Hypothalamus (tissue), 51 donors: ENCODE measurements at regions not wholly inside any gene's neighbourhood (a gene's known extent, or its start where the extent isn't known, plus 50 kb on each side); places are given as distances from the start of the nearest gene placed in this dataset.
"Not testable (repeated sequence)": the region's sequence is repeated elsewhere in the genome, so short reads cannot be mapped to it uniquely, and the experiment has no call there.

Source experiments
- DNase-seq, 51 donors: peaks; one replicate each; lab custom pipeline; 2025; lab: John Stamatoyannopoulos, UW

GRCh38 chr12:118536306-118536906 lies 160.1 kb downstream of the SUDS3 start:
- no peak for DNase-seq

DNA sequence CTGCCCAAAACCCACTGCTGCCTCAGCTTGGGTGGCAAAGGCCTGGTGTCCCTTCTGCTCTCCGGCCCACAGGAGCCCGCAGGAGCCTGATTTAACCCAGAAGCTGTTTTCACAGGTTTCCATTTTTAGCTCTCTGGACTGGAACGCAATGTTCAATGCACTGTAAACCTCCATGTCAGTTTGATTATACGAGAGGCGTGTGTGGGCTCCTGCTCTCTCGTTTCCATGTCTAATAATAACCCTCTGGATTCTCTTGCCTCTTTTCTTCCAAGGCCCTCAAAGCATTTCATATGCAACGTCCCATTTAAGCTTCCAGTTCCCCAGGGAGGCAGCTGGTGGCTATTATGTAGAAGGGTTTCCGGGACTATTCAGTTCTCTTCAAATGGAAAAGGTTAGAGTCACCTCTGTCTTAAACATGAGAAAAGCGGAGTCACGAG lies 161.1 kb downstream of the SUDS3 start:
- DNase-seq = peak in 6 of 51 donors; percentile 2 to 18 (median 2)

DNA sequence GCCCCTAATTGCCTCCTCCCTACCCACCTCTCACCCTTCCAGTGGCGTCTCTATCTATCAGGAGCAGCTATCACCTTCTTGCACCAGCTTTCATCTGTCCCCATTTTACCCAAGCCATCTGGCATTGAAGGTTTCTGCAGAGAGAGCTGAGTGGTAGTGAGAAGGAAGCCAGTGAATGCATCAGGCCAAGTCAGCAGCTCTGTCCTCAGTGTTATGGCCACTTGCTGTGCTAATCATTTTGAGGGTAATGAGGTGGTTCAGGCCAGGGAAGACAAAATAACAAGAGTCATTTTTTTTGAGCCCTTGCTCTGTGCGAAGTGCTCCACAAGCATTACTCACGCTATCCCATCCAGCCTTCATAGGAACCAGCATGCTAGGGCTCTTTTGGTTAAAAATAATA lies 164.7 kb downstream of the SUDS3 start:
- DNase-seq = no peak

GRCh38 chr12:118541934-118542333 lies 165.6 kb downstream of the SUDS3 start:
- DNase-seq = no peak

GRCh38 chr12:118543651-118544050 lies 167.3 kb downstream of the SUDS3 start:
- DNase-seq = no peak

GRCh38 chr12:118544569-118544968 lies 168.2 kb downstream of the SUDS3 start:
- no peak for DNase-seq

DNA sequence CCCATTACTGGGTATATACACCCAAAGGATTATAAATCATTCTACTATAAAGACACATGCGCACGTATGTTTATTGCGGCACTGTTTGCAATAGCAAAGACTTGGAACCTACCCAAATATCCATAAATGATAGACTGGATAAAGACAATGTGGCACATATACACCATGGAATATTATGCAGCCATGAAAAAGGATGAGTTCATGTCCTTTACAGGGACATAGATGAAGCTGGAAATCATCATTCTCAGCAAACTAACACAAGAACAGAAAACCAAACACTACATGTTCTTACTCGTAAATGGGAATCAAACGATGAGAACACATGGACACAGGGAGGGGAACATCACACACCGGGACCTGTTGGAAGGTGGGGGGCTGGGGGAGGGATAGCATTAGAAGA lies 171.3 kb downstream of the SUDS3 start:
- not testable (repeated sequence) for DNase-seq

DNA sequence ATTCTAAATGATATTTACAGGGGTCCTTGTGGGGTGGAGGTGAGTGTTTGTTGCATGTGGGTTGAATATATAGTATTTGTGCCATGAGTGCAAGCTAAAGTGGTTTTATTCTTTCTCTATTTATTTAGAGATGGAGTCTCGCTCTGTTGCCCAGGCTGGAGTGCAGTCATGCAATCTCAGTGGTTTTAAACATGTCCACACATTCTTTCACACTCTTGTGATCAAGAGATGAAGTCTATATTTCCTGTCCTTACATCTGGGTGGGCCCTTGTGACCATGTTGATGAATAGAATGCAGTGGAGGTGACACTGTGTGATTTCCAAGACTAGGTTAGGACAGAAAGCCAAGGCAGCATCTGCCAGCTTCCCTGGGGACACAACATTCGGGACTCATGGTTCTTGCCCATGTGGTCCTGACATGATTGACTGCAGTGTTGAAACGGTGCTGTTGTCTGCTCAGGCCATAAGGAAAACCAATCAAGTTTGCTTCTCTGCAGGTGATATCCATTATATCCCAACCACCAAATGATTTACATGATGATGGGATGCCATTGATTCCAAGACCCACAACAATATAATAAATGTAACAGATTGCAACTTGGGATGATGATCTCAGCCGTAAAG lies 172.6 kb downstream of the SUDS3 start:
- DNase-seq = no peak

DNA sequence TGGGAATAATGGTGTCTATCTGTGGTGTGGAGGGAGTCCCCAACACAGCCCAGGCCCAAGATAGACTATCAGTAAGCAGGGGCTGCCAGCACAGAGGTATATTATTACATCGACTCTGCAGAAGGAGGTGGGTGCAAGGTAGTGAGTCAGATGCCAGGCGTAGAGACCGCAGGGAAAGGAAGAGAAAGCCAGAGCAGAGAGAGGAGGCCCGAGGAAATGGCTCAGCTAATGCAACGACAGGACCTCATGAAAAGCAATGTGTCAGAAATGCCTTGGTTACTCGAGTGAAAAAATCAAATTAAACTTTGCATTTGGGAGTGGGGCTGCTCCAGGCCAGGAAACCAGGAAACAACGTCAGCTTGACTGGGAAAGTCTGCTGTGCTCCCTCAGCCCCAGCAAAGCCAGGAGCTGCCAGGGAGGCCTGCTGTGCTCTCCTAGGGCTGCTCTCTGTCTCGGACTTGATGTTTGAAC lies 173.2 kb downstream of the SUDS3 start:
- DNase-seq = no peak

DNA sequence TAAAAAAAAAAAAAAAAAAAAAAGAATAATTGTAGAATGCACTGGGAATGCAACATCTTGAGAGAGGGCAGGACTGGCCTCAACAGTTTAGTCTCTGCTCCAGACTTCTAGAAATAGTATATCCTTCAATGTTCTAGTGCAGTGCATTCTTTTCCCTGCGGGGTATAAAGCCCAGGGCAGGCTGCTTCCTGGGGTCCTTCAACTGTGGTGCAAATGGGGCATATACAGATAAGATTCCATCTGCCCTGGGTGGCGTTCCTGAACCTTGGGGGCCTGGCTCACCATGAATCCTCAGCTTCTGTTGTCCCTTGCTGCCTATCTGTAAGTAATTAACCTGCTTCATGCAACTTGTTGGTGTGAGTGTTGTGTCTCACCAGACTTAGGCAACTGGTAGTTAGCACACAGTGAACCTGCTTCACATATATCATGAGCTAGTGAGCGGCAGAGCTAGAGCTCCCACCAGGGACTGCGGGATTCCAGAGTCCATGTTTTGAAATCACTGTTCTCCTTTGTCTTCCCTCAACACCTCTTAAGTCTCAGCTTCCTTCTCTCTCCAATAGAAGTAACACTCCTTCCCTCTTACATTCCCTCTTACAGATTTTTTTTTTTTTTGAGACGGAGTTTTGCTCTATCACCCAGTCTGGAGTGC lies 177.6 kb downstream of the SUDS3 start:
- DNase-seq = no peak

DNA sequence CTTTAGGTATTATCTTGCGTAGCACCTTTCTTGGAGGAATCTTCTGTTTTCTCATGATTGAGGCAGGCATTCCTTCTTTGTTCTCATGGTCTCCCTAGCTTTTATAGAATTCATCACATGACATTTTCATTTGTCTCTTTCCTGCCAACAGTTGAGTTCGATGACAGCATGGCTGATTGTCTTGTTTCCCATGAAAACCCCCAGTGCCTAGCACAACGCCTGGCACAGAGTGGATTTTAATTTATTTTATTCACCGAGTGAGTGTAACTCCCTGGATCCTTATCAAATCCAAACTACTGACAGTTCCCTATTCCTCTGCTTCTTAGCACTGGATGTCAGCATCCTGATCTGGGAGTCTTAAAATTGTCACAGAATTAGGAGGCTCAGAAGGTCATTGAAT lies 182.6 kb downstream of the SUDS3 start:
- no peak for DNase-seq

DNA sequence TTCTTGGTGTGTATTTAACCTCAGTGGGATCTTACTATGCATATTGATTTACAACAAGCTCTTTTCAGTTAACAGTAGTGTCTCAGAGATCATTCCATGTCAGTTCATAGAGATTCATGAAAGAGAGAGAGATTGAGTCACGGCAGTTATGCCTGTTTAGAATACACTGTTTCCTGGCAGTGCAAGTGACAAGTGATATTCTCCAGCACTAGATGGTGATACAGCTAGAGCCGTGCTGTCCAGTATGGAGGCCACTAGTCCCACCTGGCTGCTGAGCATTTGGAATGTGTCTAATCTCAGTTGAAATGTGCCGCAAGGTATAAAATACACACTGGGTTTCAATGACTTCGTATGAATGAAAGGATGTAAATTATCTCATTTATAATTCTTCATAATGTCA lies 184.4 kb downstream of the SUDS3 start:
- DNase-seq = no peak

- DNase-seq = no peak
These were observed 195.4 kb downstream of the SUDS3 start for GRCh38 chr12:118571730-118572129.

DNA sequence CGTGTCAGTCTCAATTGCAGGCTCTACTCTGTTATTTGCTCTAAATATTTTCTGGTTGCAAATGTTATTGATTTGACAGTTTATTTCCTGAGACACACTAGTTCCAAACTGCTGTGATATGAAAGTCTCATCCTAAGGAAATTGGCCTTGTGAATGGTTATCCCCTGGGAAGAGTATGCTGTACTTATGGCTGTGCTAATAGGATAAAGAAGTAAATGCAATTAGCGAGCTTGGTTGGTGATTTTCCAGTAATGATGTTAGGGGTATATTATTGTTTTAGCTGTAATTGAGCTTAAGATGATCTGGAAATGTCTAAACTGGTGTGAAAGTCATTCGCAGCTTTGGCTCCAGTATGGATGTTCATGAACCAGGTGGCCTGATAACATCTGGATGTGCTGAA lies 197.9 kb downstream of the SUDS3 start:
- DNase-seq = no peak

DNA sequence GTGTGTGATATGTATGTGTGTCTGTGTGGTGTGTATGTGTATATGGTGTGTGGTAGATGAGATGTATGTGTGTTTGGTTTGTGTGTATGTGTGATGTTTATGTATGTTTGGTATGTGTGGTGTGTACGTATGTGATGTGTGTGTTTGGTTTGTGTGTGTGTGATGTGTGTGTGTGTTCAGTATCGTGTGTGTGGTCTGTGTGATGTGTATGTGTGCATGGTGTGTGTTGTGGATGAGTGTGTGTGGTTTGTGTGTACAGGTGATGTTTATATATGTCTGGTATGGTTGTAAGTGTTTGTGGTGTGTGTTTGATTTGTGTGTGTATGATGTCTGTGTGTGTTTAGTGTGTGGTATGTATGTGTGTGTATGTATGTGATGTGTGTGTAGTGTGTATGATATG lies 199.4 kb downstream of the SUDS3 start:
- DNase-seq = no peak

- peak in 1 of 51 donors; percentile 5 for DNase-seq
These were observed 205.0 kb downstream of the SUDS3 start for GRCh38 chr12:118581371-118581770.

DNA sequence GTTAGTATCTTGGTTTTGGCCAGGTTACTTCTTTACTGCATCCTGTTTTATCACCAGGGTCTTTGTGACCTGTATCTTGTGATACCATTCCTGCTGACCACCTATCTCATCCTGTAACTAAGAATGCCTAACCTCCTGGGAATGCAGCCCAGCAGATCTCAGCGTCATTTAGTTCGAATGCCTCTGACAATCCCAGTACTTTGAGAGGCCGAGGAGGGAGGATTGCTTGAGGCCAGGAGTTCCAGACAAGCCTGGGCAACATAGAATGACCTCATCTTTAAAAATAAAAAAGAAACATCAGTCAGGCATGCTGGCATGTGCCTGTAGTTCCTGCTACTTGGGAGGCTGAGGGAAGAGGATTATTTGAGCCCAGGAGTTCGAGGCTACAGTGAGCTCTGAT lies 206.5 kb downstream of the SUDS3 start:
- DNase-seq = no peak

DNA sequence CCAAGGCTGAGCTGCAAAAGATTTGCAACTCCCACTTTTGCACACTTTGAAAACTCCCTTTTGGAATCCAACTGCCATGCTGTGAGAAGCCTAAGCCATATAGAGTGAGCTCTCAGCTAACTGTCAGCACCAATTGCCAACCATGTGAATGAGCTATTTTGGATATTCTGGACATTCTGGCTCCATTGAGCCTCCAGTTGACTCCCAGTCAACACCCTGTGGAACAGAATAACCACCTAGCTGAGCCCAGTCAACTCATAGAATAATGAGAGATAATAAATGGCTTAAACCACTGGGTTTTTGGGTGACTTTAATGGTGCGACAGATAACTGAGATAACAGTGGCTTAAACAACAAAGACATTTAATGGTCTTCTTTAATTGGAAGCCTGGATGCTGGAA lies 210.1 kb downstream of the SUDS3 start:
- DNase-seq = no peak

DNA sequence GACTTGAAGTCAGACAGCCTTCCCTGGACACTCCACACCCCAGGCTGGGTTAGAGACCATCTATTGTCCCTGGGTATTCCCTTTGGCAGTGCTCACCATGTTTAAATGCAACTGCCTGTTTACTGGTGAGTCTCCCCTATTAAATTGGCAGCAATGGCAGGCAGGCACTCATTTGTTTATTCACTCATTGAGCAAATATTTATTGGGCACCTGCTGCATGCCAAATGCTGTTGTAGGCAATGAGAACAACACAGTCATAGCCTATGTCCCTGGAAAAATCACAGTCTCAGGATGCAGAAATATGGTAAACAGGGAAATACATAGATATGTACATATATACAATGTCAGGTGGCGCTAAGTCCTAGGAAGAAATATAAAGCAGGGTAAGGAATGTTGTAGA lies 212.8 kb downstream of the SUDS3 start:
- DNase-seq = no peak

DNA sequence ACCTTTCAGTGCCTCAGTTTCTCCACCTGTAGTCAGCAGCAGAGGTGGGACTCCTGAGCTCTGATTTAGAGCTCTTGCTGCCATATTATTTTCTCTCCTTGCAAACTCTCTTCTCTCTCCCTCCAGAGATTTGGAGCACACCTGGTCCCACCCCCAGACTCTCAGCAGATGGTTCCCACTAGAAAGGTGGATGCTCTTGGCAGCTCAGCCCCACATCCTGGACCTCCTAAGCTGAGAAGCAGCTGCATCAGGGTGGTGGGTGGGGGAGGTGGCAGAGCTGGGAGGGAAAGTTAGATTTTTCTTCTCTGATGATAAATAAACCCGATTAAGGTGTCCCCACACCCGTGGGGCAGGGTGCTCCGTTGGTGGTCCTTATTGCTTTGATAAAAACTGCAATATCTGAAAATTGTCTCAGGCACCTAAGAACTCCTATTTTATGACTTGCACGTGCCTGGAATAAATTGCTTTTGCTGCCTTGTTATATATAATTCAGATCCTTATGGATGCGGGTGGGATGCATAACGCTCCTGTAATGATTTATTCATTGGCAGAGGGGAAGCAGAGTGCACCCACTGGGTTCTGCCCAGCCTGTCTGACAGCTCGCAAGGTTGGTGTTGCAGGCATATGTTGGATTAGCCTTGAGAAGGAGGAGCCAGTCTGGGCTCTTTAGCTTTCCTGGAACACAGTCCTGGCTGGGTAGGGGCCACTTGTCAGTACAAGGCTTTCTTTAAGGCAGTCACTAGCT lies 214.2 kb downstream of the SUDS3 start:
- DNase-seq = peak in 1 of 51 donors; percentile 1

- DNase-seq = no peak
These were observed 227.4 kb downstream of the SUDS3 start for GRCh38 chr12:118603610-118604361.
